HG02610 (cell line): ENCODE measurements at regions not wholly inside any gene's neighbourhood (a gene's known extent, or its start where the extent isn't known, plus 50 kb on each side); places are given as distances from the start of the nearest gene placed in this dataset.
A peak's percentile ranks its signal among the peaks of the same experiment; 100 is the strongest.

ENCODE experiments used
- ATAC-seq: cut with Tn5 transposase; IDR thresholded peaks from one replicate; pipeline ENCODE4 v1.9.1; 2021; ENCODE audit warnings: mild to moderate bottlenecking, moderate library complexity; ENCODE audit not compliant: unreplicated experiment

- ATAC-seq, result no peak
Measured at GRCh38 chr12:59252731-59253130, 332.4 kb upstream of the LRIG3 start.

GRCh38 chr12:59250766-59251165 is 330.5 kb upstream of the LRIG3 start:
- no peak for ATAC-seq

- no peak for ATAC-seq
Measured at GRCh38 chr12:59240048-59240447, 319.7 kb upstream of the LRIG3 start.

GRCh38 chr12:59234391-59234790 is 314.1 kb upstream of the LRIG3 start:
- ATAC-seq, result no peak

GRCh38 chr12:59230334-59230733 is 310.0 kb upstream of the LRIG3 start:
- ATAC-seq, result no peak

GRCh38 chr12:59219148-59219547 is 298.8 kb upstream of the LRIG3 start:
- no peak for ATAC-seq

GRCh38 chr12:59196989-59197388 is 276.7 kb upstream of the LRIG3 start:
- no peak for ATAC-seq

GRCh38 chr12:59194794-59195193 is 274.5 kb upstream of the LRIG3 start:
- ATAC-seq, result no peak

- no peak for ATAC-seq
Measured at GRCh38 chr12:59193476-59194050, 273.3 kb upstream of the LRIG3 start.

GRCh38 chr12:59191372-59191771 is 271.1 kb upstream of the LRIG3 start:
- ATAC-seq, result no peak

- no peak for ATAC-seq
Measured at GRCh38 chr12:59186451-59186850, 266.1 kb upstream of the LRIG3 start.

- peak; percentile 42 for ATAC-seq
Measured at GRCh38 chr12:59185295-59185694, 265.0 kb upstream of the LRIG3 start.

GRCh38 chr12:59182658-59183455 is 262.6 kb upstream of the LRIG3 start:
- ATAC-seq, result no peak

GRCh38 chr12:59182191-59182590 is 261.9 kb upstream of the LRIG3 start:
- ATAC-seq, result no peak

- no peak for ATAC-seq
Measured at GRCh38 chr12:59181196-59181777, 261.0 kb upstream of the LRIG3 start.

GRCh38 chr12:59179231-59179630 is 258.9 kb upstream of the LRIG3 start:
- ATAC-seq, result no peak

GRCh38 chr12:59173695-59174094 is 253.4 kb upstream of the LRIG3 start:
- no peak for ATAC-seq

GRCh38 chr12:59168647-59169046 is 248.3 kb upstream of the LRIG3 start:
- ATAC-seq, result no peak

- ATAC-seq, result no peak
Measured at GRCh38 chr12:59166457-59166856, 246.2 kb upstream of the LRIG3 start.

GRCh38 chr12:59164991-59165718 is 244.9 kb upstream of the LRIG3 start:
- no peak for ATAC-seq

GRCh38 chr12:59164226-59164625 is 243.9 kb upstream of the LRIG3 start:
- no peak for ATAC-seq

- no peak for ATAC-seq
Measured at GRCh38 chr12:59158681-59159080, 238.4 kb upstream of the LRIG3 start.
